Testis (tissue), 2 donors: ENCODE measurements at regions not wholly inside any gene's neighbourhood (a gene's known extent, or its start where the extent isn't known, plus 50 kb on each side); places are given as distances from the start of the nearest gene placed in this dataset.

Source experiments
- DNase-seq: peaks from one replicate; pipeline ENCODE4 v3.0.0-alpha.2; 2019
- H3K27ac ChIP-seq, 2 donors: fragments of 200-600 bp; sonication (generic); one replicate each; pipeline ENCODE4 v1.5.1; 2019
- H3K27me3 ChIP-seq: fragments of 200-600 bp; sonication (generic); one replicate; pipeline ENCODE4 v1.5.1; 2019
- H3K36me3 ChIP-seq: fragments of 200-600 bp; sonication (generic); one replicate; pipeline ENCODE4 v1.5.1; 2017; ENCODE audit warnings: low read depth; ENCODE audit errors: missing control alignments
- H3K4me1 ChIP-seq: fragments of 200-600 bp; sonication (generic); one replicate; pipeline ENCODE4 v1.5.1; 2019
- H3K4me3 ChIP-seq, 2 donors: fragments of 200-600 bp; sonication (generic); one replicate each; pipeline ENCODE4 v1.5.1; 2017 to 2019
- H3K9me3 ChIP-seq: fragments of 200-600 bp; sonication (generic); one replicate; pipeline ENCODE4 v1.5.1; 2017
- CTCF ChIP-seq, 3 experiments: fragments of 450-650 bp in 2 of 3; fragments of 200-600 bp in 1 of 3; sonication (generic) in 1 of 3; IDR thresholded peaks; one replicate each; pipeline ENCODE4 v1.5.1; 2016 to 2019; ENCODE audit warnings: antibody characterized with exemption in 3 of 3, mild to moderate bottlenecking in 2 of 3, moderate library complexity in 1 of 3
- POLR2A ChIP-seq: fragments of 450-650 bp; IDR thresholded peaks from one replicate; pipeline ENCODE4 v1.6.1; 2017; ENCODE audit warnings: antibody characterized with exemption, mild to moderate bottlenecking, moderate library complexity
- WGBS, 2 donors: methylation state at CpG; one replicate each; pipeline ENCODE4 v1.1.5; 2018; 5-methylcytosine and 5-hydroxymethylcytosine counted together
- intact Hi-C: fragments of 100-400 bp; cut with DNase I; formaldehyde crosslinking; loops from one replicate; pipeline ENCODE4 v1.15.1; 2023; ENCODE audit warnings: low total_unique reads

- WGBS, 2 donors = 73 to 76% methylated on average over 4 of the region's 4 CpGs
- Histone ChIP-seq H3K27ac (no peak overlapping the region), H3K27me3 (no peaks in the 10 kb centered on the region), H3K4me3 (no peak overlapping the region), H3K9me3 (no peaks in the 10 kb centered on the region), H3K36me3 (no peaks in the 10 kb centered on the region), H3K4me1 (peaks cover 6% of the 10 kb centered on the region)
- no peak for DNase-seq
- TF ChIP-seq POLR2A (no peak), CTCF (IDR thresholded peaks at IDR 0.05) (no peak)
- intact Hi-C loops = no loop called here
Observed at GRCh38 chr15:47339800-47340570, 377.3 kb upstream of the SEMA6D start.

- Histone ChIP-seq H3K27ac (no peak overlapping the region), H3K36me3 (no peaks in the 10 kb centered on the region), H3K4me1 (peaks cover 6% of the 10 kb centered on the region), H3K27me3 (no peaks in the 10 kb centered on the region), H3K4me3 (no peak overlapping the region), H3K9me3 (no peaks in the 10 kb centered on the region)
- intact Hi-C loops = no loop called here
- TF ChIP-seq POLR2A (no peak), CTCF (IDR thresholded peaks at IDR 0.05) (no peak)
- DNase-seq = no peak
- whole genome bisulfite sequencing, 2 donors = 62 to 63% methylated on average over 2 of the region's 2 CpGs
Observed at GRCh38 chr15:47340571-47340920, 376.8 kb upstream of the SEMA6D start.

- Histone ChIP-seq H3K27ac (no peak overlapping the region), H3K27me3 (no peaks in the 10 kb centered on the region), H3K4me3 (no peak overlapping the region), H3K36me3 (no peaks in the 10 kb centered on the region), H3K9me3 (no peaks in the 10 kb centered on the region), H3K4me1 (no peaks in the 10 kb centered on the region)
- TF ChIP-seq CTCF (IDR thresholded peaks at IDR 0.05) (no peak), POLR2A (no peak)
- DNase-seq = no peak
- 92 to 94% methylated on average over 2 of the region's 2 CpGs for WGBS, 2 donors
- intact Hi-C loops = no loop called here
Observed at GRCh38 chr15:47349179-47349578, 368.1 kb upstream of the SEMA6D start.

GRCh38 chr15:47351501-47351900, 365.8 kb upstream of the SEMA6D start:
- intact Hi-C loops = no loop called here
- Histone ChIP-seq H3K4me1 (no peaks in the 10 kb centered on the region), H3K9me3 (no peaks in the 10 kb centered on the region)

More at GRCh38 chr15:47351501-47351900, 365.8 kb upstream of the SEMA6D start:
- Histone ChIP-seq H3K4me3 (no peak overlapping the region), H3K27ac (no peak overlapping the region), H3K27me3 (no peaks in the 10 kb centered on the region), H3K36me3 (no peaks in the 10 kb centered on the region)
- DNase-seq = no peak
- no peak for TF ChIP-seq CTCF (IDR thresholded peaks at IDR 0.05)
- TF ChIP-seq POLR2A = no peak
